Islet of Langerhans (tissue), 1 donor: ENCODE measurements at regions not wholly inside any gene's neighbourhood (a gene's known extent, or its start where the extent isn't known, plus 50 kb on each side); places are given as distances from the start of the nearest gene placed in this dataset.

Source experiments
- FAIRE-seq: peaks from one replicate; lab custom pipeline; 2011; peaks lifted over from hg19 to GRCh38; lab: Jason Lieb, UNC

DNA sequence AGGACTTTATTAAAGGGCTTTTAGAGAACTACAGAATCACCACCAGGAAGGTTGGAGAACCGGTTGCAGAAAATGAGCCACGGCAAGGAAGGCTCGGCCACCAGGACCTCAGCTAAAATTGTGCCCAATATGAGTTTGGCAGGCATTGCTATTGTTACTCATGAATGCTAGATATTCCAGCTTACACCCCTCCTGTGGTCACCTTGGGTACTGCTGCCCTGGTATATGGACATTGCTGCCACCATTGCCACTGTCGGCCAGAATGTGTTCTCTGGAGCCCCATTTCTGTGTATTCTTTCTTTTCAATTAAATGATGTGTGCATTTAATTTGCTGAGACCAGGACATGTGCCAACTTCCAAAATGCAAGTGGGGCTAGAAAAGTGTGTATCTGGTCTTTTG, 626.7 kb upstream of the BOD1L1 start:
- no peak for FAIRE-seq

GRCh38 chr4:14254926-14255325, 627.4 kb upstream of the BOD1L1 start:
- FAIRE-seq, result no peak

DNA sequence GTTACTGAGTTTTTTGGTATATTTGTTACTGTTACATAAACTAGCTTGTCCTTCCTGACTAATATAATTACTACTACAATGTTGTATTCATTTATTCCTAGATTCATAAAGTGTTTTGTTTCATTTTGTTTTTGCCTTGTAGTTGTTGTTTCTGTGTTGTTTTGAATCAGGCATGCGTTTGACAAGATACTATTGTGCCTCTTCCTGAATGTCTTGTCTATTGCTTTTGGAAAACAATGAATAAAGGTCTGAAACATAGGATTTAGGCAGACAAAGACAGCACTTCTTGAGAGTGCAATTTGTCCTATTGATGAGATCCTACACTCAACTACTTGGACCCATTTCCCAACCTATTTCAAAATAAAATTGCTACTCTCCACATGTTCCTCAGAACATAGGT, 630.4 kb upstream of the BOD1L1 start:
- no peak for FAIRE-seq

DNA sequence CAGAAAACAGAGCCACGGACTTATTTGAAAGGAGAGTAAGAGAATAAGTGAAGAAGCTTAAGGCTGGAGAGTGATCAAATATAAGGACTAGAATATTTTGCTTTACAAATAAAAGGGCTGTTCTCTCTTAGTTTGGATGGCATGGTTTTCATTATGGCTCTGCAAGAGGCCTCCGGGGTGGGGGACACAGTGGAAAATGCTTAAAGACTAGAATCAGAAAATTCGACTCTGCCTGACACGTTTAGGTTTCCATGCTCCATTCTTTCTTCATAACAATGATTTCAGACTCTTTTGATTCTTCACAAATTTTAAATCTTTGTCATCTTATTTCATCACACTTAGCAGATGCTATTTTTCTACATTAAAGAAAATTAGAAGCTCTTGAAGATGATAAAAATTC, 632.4 kb upstream of the BOD1L1 start:
- FAIRE-seq, result no peak

DNA sequence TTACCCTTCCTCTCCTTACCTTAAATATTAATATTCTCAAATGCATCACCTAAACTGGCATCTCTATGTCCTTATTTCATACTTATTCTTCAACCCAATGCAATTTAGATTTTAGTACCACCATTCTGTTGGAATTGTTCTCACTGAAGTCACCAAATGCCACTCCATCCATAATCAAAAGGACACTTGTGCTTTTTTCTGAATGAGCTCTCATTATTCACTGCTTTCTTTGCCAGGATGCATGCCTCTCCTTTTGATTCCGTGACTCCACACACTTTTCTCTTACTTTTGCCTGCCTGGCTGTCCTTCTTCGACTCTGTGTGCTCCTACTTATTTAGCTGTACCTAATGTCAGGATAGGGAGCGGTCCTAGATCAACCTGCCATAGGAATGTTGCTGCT, 633.1 kb upstream of the BOD1L1 start:
- FAIRE-seq, result no peak

GRCh38 chr4:14262221-14262620, 634.7 kb upstream of the BOD1L1 start:
- FAIRE-seq, result no peak

GRCh38 chr4:14264437-14264836, 636.9 kb upstream of the BOD1L1 start:
- no peak for FAIRE-seq

DNA sequence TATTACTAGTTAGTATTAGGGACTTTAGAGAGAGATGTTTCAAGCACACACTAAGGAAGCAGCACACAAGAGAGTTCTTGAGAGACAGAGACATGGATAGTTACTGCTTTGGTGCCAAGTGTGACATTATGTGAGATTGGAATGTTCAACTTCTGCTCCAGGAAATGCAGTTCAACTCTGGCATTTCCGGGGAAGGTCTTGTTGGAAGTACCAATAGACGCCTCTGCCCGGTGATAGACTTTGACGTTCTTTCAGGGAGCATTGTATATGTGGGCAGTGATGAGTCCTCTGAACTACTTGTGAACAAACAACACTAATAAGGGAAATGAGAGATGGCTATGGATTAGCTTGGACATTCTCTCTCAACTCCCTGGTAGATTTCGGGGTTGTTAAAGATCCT, 638.1 kb upstream of the BOD1L1 start:
- no peak for FAIRE-seq

- FAIRE-seq, result no peak
Observed at GRCh38 chr4:14267373-14268060, 640.0 kb upstream of the BOD1L1 start.

- FAIRE-seq, result no peak
Observed at GRCh38 chr4:14269824-14270223, 642.3 kb upstream of the BOD1L1 start.

DNA sequence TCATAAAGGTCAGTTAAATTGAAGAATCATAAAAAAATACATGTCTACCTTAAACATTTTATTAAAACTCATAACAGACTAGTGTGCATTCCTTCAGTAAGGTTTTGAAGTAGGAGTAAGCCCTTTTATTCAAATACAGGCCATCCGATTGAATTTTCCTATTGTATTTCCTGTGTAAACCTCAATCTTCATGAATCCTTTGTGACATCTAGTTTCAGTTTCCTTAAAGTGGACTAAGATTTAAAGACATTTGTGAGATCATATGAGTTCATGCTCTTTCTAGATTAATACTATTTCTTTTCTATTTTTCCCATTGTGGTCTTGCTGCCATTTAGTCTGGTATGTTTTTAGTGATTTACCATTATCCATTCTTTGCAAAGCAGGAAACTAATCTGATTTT, 644.7 kb upstream of the BOD1L1 start:
- no peak for FAIRE-seq

DNA sequence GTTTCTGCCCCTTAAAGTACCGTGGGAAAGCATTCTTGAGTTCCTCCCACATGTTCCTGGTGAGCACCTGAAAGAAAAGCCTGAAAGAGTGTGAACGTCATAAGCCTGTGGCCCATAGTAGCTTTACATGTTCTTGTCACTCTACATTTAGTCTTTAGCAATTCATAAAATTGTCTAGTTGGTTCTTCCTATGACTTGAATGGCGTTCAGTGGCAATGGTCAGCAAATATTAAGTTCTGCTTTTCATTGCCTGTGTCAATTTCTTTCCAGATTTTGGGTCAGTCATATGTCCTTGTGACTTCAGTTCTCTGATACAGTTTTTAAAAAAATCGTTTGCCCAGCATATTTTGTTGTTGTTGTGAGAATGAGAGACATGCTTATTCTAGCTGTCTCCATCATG, 650.0 kb upstream of the BOD1L1 start:
- no peak for FAIRE-seq

GRCh38 chr4:14280567-14280966, 653.0 kb upstream of the BOD1L1 start:
- no peak for FAIRE-seq

- no peak for FAIRE-seq
Observed at GRCh38 chr4:14284578-14284977, 657.1 kb upstream of the BOD1L1 start.

- FAIRE-seq, result no peak
Observed at GRCh38 chr4:14289708-14290107, 662.2 kb upstream of the BOD1L1 start.

GRCh38 chr4:14293582-14293981, 666.1 kb upstream of the BOD1L1 start:
- no peak for FAIRE-seq

DNA sequence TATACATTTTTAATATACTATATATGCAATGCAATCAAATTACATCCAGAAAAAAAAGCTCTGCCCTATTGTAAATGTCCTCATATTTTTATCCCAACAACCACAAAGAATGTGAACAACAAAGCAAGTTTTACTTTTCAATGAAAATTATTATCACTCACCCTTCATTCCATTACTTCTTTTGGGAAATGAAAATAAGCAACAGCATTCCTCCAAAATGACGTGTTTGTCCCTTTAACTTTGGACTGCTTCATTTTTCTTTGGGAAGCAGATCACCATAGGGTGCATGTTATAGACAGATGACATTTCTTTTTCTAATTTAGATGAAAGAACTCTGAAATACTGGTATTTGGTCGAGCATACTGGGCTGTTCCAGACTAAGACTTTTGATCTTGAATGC, 667.1 kb upstream of the BOD1L1 start:
- FAIRE-seq, result no peak

GRCh38 chr4:14299166-14299565, 671.6 kb upstream of the BOD1L1 start:
- no peak for FAIRE-seq

GRCh38 chr4:14302021-14302420, 674.5 kb upstream of the BOD1L1 start:
- FAIRE-seq, result no peak

- FAIRE-seq, result no peak
Observed at GRCh38 chr4:14303856-14304255, 676.3 kb upstream of the BOD1L1 start.

DNA sequence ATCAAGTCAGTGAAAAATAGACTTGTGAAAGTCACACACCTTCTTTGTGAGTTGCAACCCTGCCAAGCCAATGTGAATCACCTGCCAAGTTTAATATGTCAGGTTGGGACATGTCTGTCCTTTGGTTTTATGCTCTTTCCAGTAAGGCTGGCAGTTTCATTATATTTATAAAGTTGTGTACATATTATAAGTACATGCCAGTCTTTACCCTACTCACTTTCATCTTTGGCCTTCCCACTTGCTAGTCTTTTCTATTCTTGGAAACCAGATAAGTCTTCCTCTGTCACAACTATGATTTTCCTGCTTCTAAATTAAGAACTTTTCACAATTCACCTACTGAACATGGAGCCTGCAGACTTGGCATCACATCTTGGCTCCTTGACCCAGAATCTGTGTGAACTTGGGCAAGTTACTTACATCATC, 680.7 kb upstream of the BOD1L1 start:
- no peak for FAIRE-seq

DNA sequence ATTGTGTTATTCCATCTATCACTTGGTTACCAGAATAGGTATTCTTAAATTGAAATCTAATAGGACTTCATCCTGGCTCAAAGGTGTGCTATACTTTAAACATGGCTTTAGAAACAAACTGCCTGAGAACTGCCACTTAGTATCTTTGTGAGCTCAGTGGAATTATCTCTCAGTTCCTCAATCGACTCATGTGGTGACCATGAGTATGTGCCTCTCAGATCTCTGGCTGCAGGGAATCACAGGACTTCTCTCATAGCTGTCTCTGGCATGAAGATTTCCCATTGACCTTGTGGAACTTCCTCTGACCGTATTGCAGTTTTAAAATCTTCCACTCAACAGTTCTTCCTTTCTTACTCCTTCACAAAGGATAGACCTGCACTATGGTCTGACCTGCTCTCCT, 681.9 kb upstream of the BOD1L1 start:
- FAIRE-seq, result no peak

DNA sequence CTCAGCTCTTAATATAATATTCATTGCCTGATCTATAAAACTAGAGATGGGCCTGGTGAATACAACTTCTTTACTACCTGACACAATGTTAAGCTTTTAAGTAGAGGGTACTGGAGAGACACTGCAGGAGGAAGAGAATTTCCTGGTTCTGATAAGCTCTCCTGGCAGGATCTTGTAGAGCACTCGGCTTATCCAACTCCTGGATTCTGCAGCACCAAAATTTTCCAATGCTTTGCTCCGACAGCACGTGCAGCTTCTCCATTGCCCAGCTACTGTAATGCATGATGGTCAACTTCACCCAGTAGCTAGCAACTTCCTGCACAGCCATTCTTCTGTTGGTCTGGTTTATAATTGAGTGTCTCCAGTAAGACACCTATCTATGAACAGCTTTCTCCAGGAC, 686.2 kb upstream of the BOD1L1 start:
- FAIRE-seq, result no peak

- no peak for FAIRE-seq
Observed at GRCh38 chr4:14315129-14315528, 687.2 kb upstream of the CPEB2 start.

DNA sequence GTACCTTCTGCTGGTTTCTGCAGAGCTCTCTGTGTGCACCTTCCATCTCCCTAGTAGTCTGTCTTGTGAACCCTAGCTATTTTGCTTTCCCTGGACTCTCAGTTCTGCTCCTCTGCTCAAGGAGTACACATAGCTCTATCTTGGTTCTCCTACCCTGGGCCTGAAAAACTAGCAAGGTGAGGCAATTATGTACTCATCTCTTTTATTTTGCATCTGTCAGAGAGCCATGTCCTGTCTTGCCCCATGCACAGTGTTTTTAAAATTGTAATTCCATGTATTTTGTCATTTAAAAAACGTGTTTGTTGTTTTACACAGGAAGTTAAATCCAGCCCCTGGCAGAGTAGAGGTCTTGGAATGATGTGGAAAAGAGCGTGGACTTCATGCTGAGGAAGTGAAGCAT, 684.9 kb upstream of the CPEB2 start:
- FAIRE-seq, result no peak
